ENCODE measurements at regions not wholly inside any gene's neighbourhood (a gene's known extent, or its start where the extent isn't known, plus 50 kb on each side); places are given as distances from the start of the nearest gene placed in this dataset.

GRCh38 chr6:82062219-82062618 lies 185.3 kb downstream of the IBTK start (continued):
- TF ChIP-seq CHD7 (IDR thresholded peaks at IDR 0.05; ENCODE audit: insufficient replicate concordance, low read length): no peak

Measured in H1 (cell line).